Adrenal gland (tissue), 9 donors: ENCODE measurements at regions not wholly inside any gene's neighbourhood (a gene's known extent, or its start where the extent isn't known, plus 50 kb on each side); places are given as distances from the start of the nearest gene placed in this dataset.

Experiments
- DNase-seq, 7 donors: peaks; one replicate each; pipeline ENCODE4 v3.0.0-alpha.2; 2019 to 2020
- H3K27ac ChIP-seq, 5 donors: fragments of 200-600 bp; sonication (generic) in 4 of 5; 1 replicate in 3 of 5; 2 replicates in 2 of 5; pipeline versions ENCODE4 v1.5.1 to v1.8.0; 2016 to 2020; ENCODE audit warnings: mild to moderate bottlenecking in 1 of 5
- H3K27me3 ChIP-seq: fragments of 200-600 bp; 2 replicates; pipeline ENCODE4 v1.8.0; 2021
- H3K36me3 ChIP-seq, 2 donors: fragments of 200-600 bp; replicated peaks in 1 of 2; 1 replicate in 1 of 2; 2 replicates in 1 of 2; pipeline versions ENCODE4 v1.5.1 to v1.8.0; 2018 to 2022
- H3K4me1 ChIP-seq, 2 donors: fragments of 200-600 bp; replicated peaks in 1 of 2; 1 replicate in 1 of 2; 2 replicates in 1 of 2; pipeline versions ENCODE4 v1.5.1 to v1.8.0; 2018 to 2021
- H3K4me3 ChIP-seq, 4 donors: fragments of 200-600 bp; sonication (generic) in 3 of 4; one replicate each; pipeline ENCODE4 v1.5.1; 2016 to 2018
- H3K9me3 ChIP-seq, 3 donors: fragments of 200-600 bp; sonication (generic) in 1 of 3; replicated peaks in 1 of 3; 1 replicate in 2 of 3; 2 replicates in 1 of 3; pipeline versions ENCODE4 v1.5.1 to v1.8.0; 2016 to 2021
- CTCF ChIP-seq, 6 experiments: fragments of 450-650 bp in 4 of 6; fragments of 200-600 bp in 2 of 6; sonication (generic) in 1 of 6; IDR thresholded peaks; 1 replicate in 5 of 6; 2 replicates in 1 of 6; pipeline versions ENCODE4 v1.5.1 to v1.8.0; 2016 to 2021; ENCODE audit warnings: antibody characterized with exemption in 6 of 6, mild to moderate bottlenecking in 2 of 6, moderate library complexity in 1 of 6
- POLR2A ChIP-seq, 2 donors: fragments of 450-650 bp; IDR thresholded peaks; one replicate each; pipeline ENCODE4 v1.6.1; 2017; ENCODE audit warnings: antibody characterized with exemption in 2 of 2, mild to moderate bottlenecking in 2 of 2, moderate library complexity in 1 of 2
- WGBS, 4 donors: extraction: QIAGEN DNeasy Blood & Tissue Kit in 2 of 4; methylation state at CpG; one replicate each; pipeline versions ENCODE4 v1.1.5 to v1.1.7; 2013 to 2017; 5-methylcytosine and 5-hydroxymethylcytosine counted together
- intact Hi-C, 2 donors: fragments of 100-400 bp; cut with DNase I; formaldehyde crosslinking; loops; one replicate each; pipeline versions ENCODE4 v1.14.1 to v1.15.0; 2022 to 2023
- donor health status: healthy with polysubstance abuse.
- donor health status: Bipolar disorder and iron deficiency.
- donor health status: DM: yes; HTN: yes; CAD: no.
- donor health status: DM: no; HTN: no; CAD: no.
- donor health status: DM: no; HTN: no; CAD: no.

- Histone ChIP-seq H3K4me3 (no peak overlapping the region), H3K27me3 (no peaks in the 10 kb centered on the region), H3K4me1 (no peaks in the 10 kb centered on the region), H3K36me3 (no peaks in the 10 kb centered on the region), H3K9me3 (no peaks in the 10 kb centered on the region), H3K27ac (no peak overlapping the region)
- intact Hi-C loops = no loop called here
- DNase-seq = no peak
- TF ChIP-seq POLR2A (IDR thresholded peaks at IDR 0.05) = no peak
- TF ChIP-seq CTCF (IDR thresholded peaks at IDR 0.05) = no peak
Measured at GRCh38 chr7:21356616-21357015, 71.3 kb upstream of the SP4 start.

- Histone ChIP-seq H3K4me1 (no peaks in the 10 kb centered on the region), H3K9me3 (no peaks in the 10 kb centered on the region), H3K36me3 (no peaks in the 10 kb centered on the region), H3K27ac (no peak overlapping the region), H3K4me3 (no peak overlapping the region), H3K27me3 (no peaks in the 10 kb centered on the region)
- WGBS, 4 donors = 58 to 81% (median 74%) methylated on average over 3 of the region's 3 CpGs
- intact Hi-C loops = no loop called here
- TF ChIP-seq POLR2A (IDR thresholded peaks at IDR 0.05) = no peak
- no peak for TF ChIP-seq CTCF (IDR thresholded peaks at IDR 0.05)
- DNase-seq = no peak
Measured at GRCh38 chr7:21357151-21358097, 70.5 kb upstream of the SP4 start.

- H3K27me3 ChIP-seq = no peaks in the 10 kb centered on the region
- 41 to 67% (median 53%) methylated on average over 5 of the region's 5 CpGs for WGBS, 4 donors
- no peaks in the 10 kb centered on the region for H3K36me3 ChIP-seq
- no peak overlapping the region for H3K4me3 ChIP-seq
- intact Hi-C loops = no loop called here
- DNase-seq = no peak
- H3K9me3 ChIP-seq = no peaks in the 10 kb centered on the region
- no peak for TF ChIP-seq POLR2A (IDR thresholded peaks at IDR 0.05)
- TF ChIP-seq CTCF (IDR thresholded peaks at IDR 0.05) = no peak
- no peak overlapping the region for H3K27ac ChIP-seq
- H3K4me1 ChIP-seq = no peaks in the 10 kb centered on the region
Measured at GRCh38 chr7:21358648-21359047, 69.2 kb upstream of the SP4 start.

GRCh38 chr7:21359163-21359562 is 68.7 kb upstream of the SP4 start:
- no peaks in the 10 kb centered on the region for H3K27me3 ChIP-seq
- TF ChIP-seq POLR2A (IDR thresholded peaks at IDR 0.05) (no peak), CTCF (IDR thresholded peaks at IDR 0.05) (no peak)
- intact Hi-C loops = no loop called here
- H3K4me1 ChIP-seq = no peaks in the 10 kb centered on the region
- no peak overlapping the region for H3K4me3 ChIP-seq
- H3K36me3 ChIP-seq = no peaks in the 10 kb centered on the region
- 48 to 70% (median 59%) methylated on average over 1 of the region's 1 CpG for WGBS, 4 donors
- no peak overlapping the region for H3K27ac ChIP-seq
- no peak for DNase-seq
- H3K9me3 ChIP-seq = no peaks in the 10 kb centered on the region
